ENCODE measurements at regions not wholly inside any gene's neighbourhood (a gene's known extent, or its start where the extent isn't known, plus 50 kb on each side); places are given as distances from the start of the nearest gene placed in this dataset.

GRCh38 chr11:120025606-120026335 lies 112.1 kb downstream of the TRIM29 start:
- CTCF ChIA-PET, result no interaction called here

GRCh38 chr11:120024586-120024985 lies 113.3 kb downstream of the TRIM29 start:
- POLR2A ChIA-PET, result no interaction called here
- no peak for TF ChIP-seq CTCF (IDR thresholded peaks at IDR 0.05; ENCODE audit: insufficient read depth, low read length, missing control alignments)
- no peak overlapping the region for H3K4me3 ChIP-seq (ENCODE audit: low read depth, low read length)
- CTCF ChIA-PET, result no interaction called here
- no peak for DNase-seq (ENCODE audit: low read depth, low spot score)

More at GRCh38 chr11:120025606-120026335, 112.1 kb downstream of the TRIM29 start:
- no peak for DNase-seq (ENCODE audit: low read depth, low spot score)
- no peak overlapping the region for H3K4me3 ChIP-seq (ENCODE audit: low read depth, low read length)
- POLR2A ChIA-PET, result no interaction called here
- no peak for TF ChIP-seq CTCF (IDR thresholded peaks at IDR 0.05; ENCODE audit: insufficient read depth, low read length, missing control alignments)

- no peak for TF ChIP-seq CTCF (IDR thresholded peaks at IDR 0.05; ENCODE audit: insufficient read depth, low read length, missing control alignments)
- ChIA-PET POLR2A (interaction anchor here (0.8 kb wide), 1 partner anchor 71 kb away, joined by 3 read pairs; no protein-coding TSS in a partner anchor), CTCF (interaction anchor here (1.2 kb wide), 1 partner anchor 15 kb away, joined by 3 read pairs; no protein-coding TSS in a partner anchor)
- no peak for DNase-seq (ENCODE audit: low read depth, low spot score)
- no peak overlapping the region for H3K4me3 ChIP-seq (ENCODE audit: low read depth, low read length)
These were observed 113.9 kb downstream of the TRIM29 start for GRCh38 chr11:120024046-120024445.

GRCh38 chr11:120023551-120023950 lies 114.4 kb downstream of the TRIM29 start:
- TF ChIP-seq CTCF (IDR thresholded peaks at IDR 0.05; ENCODE audit: insufficient read depth, low read length, missing control alignments), result no peak
- ChIA-PET POLR2A (interaction anchor here (0.8 kb wide), 1 partner anchor 72 kb away, joined by 3 read pairs; no protein-coding TSS in a partner anchor), CTCF (interaction anchor here (1.2 kb wide), 1 partner anchor 15 kb away, joined by 3 read pairs; no protein-coding TSS in a partner anchor)
- no peak overlapping the region for H3K4me3 ChIP-seq (ENCODE audit: low read depth, low read length)
- DNase-seq (ENCODE audit: low read depth, low spot score), result no peak

- DNase-seq (ENCODE audit: low read depth, low spot score), result no peak
- CTCF ChIA-PET, result interaction anchor here (1.2 kb wide), 1 partner anchor 14 kb away, joined by 3 read pairs; no protein-coding TSS in a partner anchor
- no peak overlapping the region for H3K4me3 ChIP-seq (ENCODE audit: low read depth, low read length)
- TF ChIP-seq CTCF (IDR thresholded peaks at IDR 0.05; ENCODE audit: insufficient read depth, low read length, missing control alignments), result no peak
- POLR2A ChIA-PET, result interaction anchor here (0.8 kb wide), 1 partner anchor 72 kb away, joined by 3 read pairs; no protein-coding TSS in a partner anchor
These were observed 114.8 kb downstream of the TRIM29 start for GRCh38 chr11:120023120-120023519.

GRCh38 chr11:120022617-120023016 lies 115.3 kb downstream of the TRIM29 start:
- ChIA-PET CTCF (no interaction called here), POLR2A (no interaction called here)
- DNase-seq (ENCODE audit: low read depth, low spot score), result no peak
- no peak overlapping the region for H3K4me3 ChIP-seq (ENCODE audit: low read depth, low read length)
- TF ChIP-seq CTCF (IDR thresholded peaks at IDR 0.05; ENCODE audit: insufficient read depth, low read length, missing control alignments), result no peak
